Coronary artery (tissue), 2 donors: ENCODE measurements at regions not wholly inside any gene's neighbourhood (a gene's known extent, or its start where the extent isn't known, plus 50 kb on each side); places are given as distances from the start of the nearest gene placed in this dataset.
"Not testable (repeated sequence)": the region's sequence is repeated elsewhere in the genome, so short reads cannot be mapped to it uniquely, and the experiment has no call there.

ENCODE experiments used
- DNase-seq: peaks from one replicate; pipeline ENCODE4 v3.0.0-alpha.2; 2017; ENCODE audit warnings: low spot score
- H3K27ac ChIP-seq, 2 donors: fragments of 200-600 bp; sonication (generic); one replicate each; pipeline ENCODE4 v1.5.1; 2016 to 2019
- H3K4me3 ChIP-seq: fragments of 200-600 bp; sonication (generic); 2 replicates; pipeline ENCODE4 v1.5.1; 2016; ENCODE audit warnings: mild to moderate bottlenecking, moderate library complexity
- TF ChIP-seq, protein P1 (sequence below): fragments of 200-600 bp; sonication (generic); IDR thresholded peaks from one replicate; pipeline ENCODE4 v1.5.1; 2019; ENCODE audit warnings: antibody characterized with exemption

DNA sequence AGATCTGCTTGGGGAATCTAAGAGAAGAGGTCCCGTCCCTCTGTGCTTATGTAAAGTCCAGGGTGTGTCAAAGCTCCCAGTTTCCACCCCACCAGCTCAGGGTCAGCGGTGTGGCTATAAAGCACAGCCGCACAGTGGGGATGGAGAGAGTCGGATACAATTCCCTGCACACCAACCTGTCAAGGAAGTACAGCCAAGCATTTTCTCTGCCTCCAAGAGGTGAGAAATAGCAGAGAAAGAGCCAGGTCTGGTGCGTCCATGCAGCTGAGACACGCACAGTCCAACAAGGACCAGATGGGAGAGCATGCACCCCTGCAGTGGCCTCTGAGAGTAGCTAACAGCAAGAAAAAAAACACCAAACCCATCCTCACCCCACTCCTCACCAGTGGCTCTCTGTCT, 61.3 kb upstream of the WAC start:
- H3K4me3 ChIP-seq = no peak overlapping the region
- no peak for DNase-seq
- H3K27ac ChIP-seq = no peak overlapping the region
- TF ChIP-seq, protein P1, sequence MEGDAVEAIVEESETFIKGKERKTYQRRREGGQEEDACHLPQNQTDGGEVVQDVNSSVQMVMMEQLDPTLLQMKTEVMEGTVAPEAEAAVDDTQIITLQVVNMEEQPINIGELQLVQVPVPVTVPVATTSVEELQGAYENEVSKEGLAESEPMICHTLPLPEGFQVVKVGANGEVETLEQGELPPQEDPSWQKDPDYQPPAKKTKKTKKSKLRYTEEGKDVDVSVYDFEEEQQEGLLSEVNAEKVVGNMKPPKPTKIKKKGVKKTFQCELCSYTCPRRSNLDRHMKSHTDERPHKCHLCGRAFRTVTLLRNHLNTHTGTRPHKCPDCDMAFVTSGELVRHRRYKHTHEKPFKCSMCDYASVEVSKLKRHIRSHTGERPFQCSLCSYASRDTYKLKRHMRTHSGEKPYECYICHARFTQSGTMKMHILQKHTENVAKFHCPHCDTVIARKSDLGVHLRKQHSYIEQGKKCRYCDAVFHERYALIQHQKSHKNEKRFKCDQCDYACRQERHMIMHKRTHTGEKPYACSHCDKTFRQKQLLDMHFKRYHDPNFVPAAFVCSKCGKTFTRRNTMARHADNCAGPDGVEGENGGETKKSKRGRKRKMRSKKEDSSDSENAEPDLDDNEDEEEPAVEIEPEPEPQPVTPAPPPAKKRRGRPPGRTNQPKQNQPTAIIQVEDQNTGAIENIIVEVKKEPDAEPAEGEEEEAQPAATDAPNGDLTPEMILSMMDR = no peak

DNA sequence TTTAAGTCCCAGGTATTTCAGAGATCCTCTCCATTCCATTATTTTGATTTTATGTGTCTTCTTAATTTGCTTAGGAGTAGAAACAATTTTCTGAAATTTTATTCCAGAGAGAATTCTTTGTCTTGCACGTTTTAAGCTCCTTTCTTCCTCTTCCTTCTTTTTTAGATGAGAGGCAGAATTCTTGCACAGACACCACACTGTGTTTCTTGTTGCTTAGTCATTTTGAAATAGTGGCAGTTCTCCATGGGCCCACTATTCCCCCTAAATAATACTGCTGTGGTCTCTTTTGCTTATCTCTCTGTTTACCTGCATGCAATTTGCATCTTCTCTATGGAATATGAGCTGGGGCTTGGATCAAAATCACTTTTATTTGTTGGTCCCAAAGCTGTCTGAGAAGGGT, 54.3 kb upstream of the WAC start:
- TF ChIP-seq, protein P1 = no peak
- DNase-seq = no peak
- no peak overlapping the region for H3K27ac ChIP-seq
- H3K4me3 ChIP-seq = no peak overlapping the region

DNA sequence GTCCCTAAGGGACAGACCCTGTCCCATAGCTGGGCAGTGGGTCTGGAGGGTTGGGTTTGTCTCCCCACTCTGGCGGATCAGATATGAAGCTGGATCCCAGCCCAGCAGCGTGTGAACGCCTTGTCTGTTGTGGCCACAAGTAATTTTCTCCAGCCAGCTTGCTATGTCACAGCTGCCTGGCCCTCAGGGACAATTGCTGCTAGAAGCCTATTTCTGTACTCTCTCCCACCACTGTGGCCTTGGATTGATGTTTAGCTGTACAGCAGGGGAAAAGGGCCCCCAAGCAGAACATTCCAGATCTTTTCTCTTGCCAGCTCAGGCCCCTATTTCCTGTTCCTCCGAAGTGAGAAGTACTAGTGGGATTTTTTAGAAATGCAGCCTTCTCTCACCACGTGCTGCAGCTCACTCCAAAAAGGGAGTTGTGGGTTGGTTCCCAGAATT, 53.5 kb upstream of the WAC start:
- DNase-seq = no peak
- Histone ChIP-seq H3K27ac (no peak overlapping the region), H3K4me3 (no peak overlapping the region)
- TF ChIP-seq, protein P1 = no peak

DNA sequence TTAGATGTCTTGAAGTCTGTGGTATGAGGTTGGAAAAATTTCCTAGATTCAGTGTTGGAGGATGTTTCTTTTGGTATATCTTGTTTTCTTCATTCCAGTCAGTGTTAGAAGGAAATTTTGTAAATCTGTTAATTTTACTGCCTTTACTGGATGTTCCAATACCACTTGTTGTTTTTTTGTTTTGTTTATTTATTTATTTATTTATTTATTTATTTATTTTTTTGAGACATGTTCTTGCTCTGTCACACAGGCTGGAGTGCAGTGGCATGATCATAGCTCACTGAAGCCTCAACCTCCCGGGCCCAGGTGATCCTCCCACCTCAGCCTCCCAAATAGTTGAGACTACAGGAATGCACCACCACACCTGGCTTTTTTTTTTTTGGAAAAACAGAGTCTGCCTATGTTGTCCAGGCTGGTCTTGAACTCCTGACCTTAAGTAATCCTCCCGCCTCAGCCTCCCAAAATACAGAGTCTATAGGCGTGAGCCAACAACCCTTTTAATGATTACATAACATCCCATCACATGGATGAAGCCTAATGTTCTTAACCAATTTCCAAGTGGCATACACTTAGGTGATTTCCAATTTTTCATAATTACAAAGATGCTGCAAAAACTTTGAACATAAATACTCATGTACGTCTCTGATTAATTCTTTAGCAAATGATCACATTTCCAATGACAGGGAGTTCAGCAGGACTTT, 52.8 kb upstream of the WAC start:
- Histone ChIP-seq H3K27ac (no peak overlapping the region), H3K4me3 (no peak overlapping the region)
- TF ChIP-seq, protein P1 = no peak
- DNase-seq = no peak

DNA sequence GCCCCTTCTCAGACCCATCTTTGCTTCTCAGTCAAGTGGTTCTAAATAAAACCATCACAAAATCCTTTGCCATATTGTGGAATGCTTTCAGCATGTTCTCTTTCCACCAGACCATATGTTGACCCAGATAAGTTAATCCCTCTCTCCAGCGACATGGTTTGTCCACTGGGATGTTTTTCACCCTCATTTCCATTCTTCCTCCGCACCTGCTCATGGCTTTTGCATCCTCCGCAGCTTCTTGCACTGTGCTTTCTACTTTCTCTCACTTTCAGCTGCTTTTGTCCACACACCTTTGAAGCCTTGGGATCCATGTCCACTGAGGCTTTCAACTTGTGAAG, 52.3 kb upstream of the WAC start:
- Histone ChIP-seq H3K4me3 (no peak overlapping the region), H3K27ac (no peak overlapping the region)
- TF ChIP-seq, protein P1 = no peak
- no peak for DNase-seq

DNA sequence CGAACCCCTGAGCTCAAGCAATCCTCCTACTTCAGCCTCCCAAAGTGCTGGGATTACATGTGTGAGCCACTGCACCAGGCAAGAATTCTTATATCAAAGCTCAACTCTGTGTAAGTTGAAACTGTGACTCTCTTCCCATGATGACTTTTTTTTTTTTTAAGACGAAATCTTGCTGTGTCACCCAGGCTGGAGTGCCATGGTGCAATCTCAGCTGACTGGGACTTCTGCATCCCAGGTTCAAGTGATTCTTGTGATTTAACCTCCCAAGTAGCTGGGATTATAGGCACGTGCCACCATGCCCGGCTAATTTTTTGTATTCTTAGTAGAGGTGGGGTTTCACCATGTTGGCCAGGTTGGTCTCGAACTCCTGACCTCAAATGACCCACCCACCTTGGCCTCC, 51.6 kb upstream of the WAC start:
- H3K4me3 ChIP-seq, H3K27ac ChIP-seq, DNase-seq: not testable (repeated sequence)

DNA sequence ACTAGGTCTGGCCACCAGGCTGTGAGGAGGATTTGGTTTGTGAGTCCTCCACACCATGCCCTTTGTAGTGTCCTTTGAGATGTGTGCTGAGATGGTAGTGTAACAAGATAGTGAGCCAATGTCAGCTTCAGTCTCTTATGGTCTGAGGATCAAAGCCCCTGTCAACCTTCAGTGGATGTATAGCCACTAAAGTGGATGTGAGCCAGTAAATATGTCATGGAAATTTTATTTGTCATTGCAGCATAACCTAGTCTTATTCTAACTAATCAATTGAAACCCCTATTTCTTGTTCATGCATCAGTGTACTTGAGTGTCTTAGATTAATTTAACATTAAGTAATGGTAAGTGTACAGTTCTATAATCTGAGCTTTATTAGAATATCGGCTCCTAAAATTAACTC, 51.0 kb upstream of the WAC start:
- DNase-seq = no peak
- TF ChIP-seq, protein P1 = no peak
- no peak overlapping the region for H3K4me3 ChIP-seq
- no peak overlapping the region for H3K27ac ChIP-seq
